ENCODE measurements at regions not wholly inside any gene's neighbourhood (a gene's known extent, or its start where the extent isn't known, plus 50 kb on each side); places are given as distances from the start of the nearest gene placed in this dataset.

DNA sequence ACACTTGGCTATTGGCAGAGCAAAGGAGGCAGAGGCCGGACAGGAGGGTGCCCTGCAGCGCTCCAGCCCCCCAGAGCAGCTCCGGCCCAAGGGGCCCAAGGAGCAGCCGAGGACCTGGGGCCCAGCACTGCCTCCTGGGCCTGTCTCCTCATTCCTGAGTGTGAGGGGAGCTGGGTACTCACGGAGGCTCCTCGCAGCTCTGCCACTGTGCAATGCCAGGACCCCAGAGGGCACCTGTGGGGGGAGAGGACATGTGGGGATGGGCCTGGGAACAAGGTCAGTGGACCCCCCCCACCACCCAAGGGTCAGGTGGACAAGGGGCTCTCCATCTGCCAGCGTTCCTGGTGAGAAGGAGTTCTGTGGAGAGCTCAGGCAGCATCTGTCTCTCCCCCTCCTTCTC is 192.6 kb upstream of the PPP1R26 start:
- Histone ChIP-seq H3K27me3 (peaks cover 0 to 80% (median 0%) of the 10 kb centered on the region in 4 donors), H3K4me1 (peaks cover 4 to 7% (median 5%) of the 10 kb centered on the region in 4 donors), H3K9me3 (no peaks in the 10 kb centered on the region), H3K36me3 (no peaks in the 10 kb centered on the region), H3K27ac (replicated peaks in 1 of 4) (no peak overlapping the region), H3K4me3 (no peak overlapping the region)
- DNase-seq (ENCODE audit: extremely low spot score), result no peak
- intact Hi-C loops (cut with DNase I), result no loop called here
- WGBS, result 80% methylated on average over 7 of the region's 7 CpGs
- TF ChIP-seq POLR2AphosphoS5 (IDR thresholded peaks at IDR 0.05) (no peak), POLR2A (IDR thresholded peaks at IDR 0.05; ENCODE audit: low read depth) (no peak), EP300 (IDR thresholded peaks at IDR 0.05) (no peak)
- TF ChIP-seq, protein P1, sequence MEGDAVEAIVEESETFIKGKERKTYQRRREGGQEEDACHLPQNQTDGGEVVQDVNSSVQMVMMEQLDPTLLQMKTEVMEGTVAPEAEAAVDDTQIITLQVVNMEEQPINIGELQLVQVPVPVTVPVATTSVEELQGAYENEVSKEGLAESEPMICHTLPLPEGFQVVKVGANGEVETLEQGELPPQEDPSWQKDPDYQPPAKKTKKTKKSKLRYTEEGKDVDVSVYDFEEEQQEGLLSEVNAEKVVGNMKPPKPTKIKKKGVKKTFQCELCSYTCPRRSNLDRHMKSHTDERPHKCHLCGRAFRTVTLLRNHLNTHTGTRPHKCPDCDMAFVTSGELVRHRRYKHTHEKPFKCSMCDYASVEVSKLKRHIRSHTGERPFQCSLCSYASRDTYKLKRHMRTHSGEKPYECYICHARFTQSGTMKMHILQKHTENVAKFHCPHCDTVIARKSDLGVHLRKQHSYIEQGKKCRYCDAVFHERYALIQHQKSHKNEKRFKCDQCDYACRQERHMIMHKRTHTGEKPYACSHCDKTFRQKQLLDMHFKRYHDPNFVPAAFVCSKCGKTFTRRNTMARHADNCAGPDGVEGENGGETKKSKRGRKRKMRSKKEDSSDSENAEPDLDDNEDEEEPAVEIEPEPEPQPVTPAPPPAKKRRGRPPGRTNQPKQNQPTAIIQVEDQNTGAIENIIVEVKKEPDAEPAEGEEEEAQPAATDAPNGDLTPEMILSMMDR (IDR thresholded peaks at IDR 0.05), result no peak

DNA sequence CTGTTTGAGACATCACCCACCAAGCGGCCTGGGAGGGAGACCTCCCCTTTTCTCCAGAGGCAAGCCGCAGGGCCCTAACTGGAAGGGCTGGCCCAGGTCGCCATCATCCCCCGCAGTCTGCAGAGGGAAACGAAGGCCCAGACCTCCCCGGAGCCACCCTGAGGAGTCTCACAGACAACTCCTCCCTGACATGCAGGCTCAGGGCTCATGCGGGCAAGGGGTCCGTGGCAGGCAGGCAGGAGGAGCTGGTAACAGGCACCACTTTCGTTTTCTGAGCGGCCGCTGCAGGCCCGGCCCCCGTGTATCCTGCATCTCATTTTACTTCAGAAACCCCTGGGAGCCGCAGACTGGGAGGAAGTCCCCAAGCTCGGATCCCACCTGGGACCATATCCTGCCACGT is 192.0 kb upstream of the PPP1R26 start:
- TF ChIP-seq POLR2AphosphoS5 (IDR thresholded peaks at IDR 0.05) (no peak), POLR2A (IDR thresholded peaks at IDR 0.05; ENCODE audit: low read depth) (no peak), EP300 (IDR thresholded peaks at IDR 0.05) (no peak)
- TF ChIP-seq, protein P1 (IDR thresholded peaks at IDR 0.05), result no peak
- no peaks in the 10 kb centered on the region for H3K36me3 ChIP-seq

DNA sequence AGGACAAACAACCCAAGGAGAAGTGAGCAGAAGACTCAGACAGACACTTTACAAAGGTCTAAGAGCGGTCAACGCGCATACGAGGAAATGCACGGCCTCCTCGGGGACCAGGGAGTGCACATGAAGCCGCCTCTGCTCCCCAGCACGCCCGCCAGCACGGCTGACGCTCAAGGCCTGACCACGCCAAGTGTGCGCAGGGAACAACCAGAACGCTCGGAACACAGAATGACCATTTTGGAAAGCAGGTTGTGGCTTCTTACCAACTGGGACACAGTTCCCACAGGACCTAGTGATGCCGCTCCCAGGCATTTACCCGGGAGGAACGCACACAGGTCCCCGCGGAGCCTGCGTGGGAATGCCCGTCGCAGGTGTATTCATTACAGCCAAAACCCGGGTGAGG is 191.5 kb upstream of the PPP1R26 start:
- no peaks in the 10 kb centered on the region for H3K9me3 ChIP-seq
- TF ChIP-seq, protein P1 (IDR thresholded peaks at IDR 0.05), result no peak
- TF ChIP-seq POLR2A (IDR thresholded peaks at IDR 0.05; ENCODE audit: low read depth) (no peak), POLR2AphosphoS5 (IDR thresholded peaks at IDR 0.05) (no peak)
- 100% methylated on average over 3 of the region's 24 CpGs for WGBS
- H3K27me3 ChIP-seq, result peaks cover 0 to 77% (median 0%) of the 10 kb centered on the region in 4 donors
- no peak for DNase-seq (ENCODE audit: extremely low spot score)
- H3K27ac ChIP-seq (replicated peaks in 1 of 4), result no peak overlapping the region
- intact Hi-C loops (cut with DNase I), result no loop called here
- H3K4me3 ChIP-seq, result no peak overlapping the region
- H3K36me3 ChIP-seq, result no peaks in the 10 kb centered on the region
- H3K4me1 ChIP-seq, result peaks cover 0 to 5% (median 0%) of the 10 kb centered on the region in 4 donors

More for the DNA sequence above, 192.0 kb upstream of the PPP1R26 start:
- Histone ChIP-seq H3K27ac (replicated peaks in 1 of 4) (no peak overlapping the region), H3K9me3 (no peaks in the 10 kb centered on the region), H3K27me3 (peaks cover 0 to 77% (median 0%) of the 10 kb centered on the region in 4 donors), H3K4me3 (no peak overlapping the region), H3K4me1 (peaks cover 0 to 5% (median 0%) of the 10 kb centered on the region in 4 donors)
- intact Hi-C loops (cut with DNase I), result no loop called here
- no peak for DNase-seq (ENCODE audit: extremely low spot score)
- 73% methylated on average over 14 of the region's 16 CpGs for WGBS

DNA sequence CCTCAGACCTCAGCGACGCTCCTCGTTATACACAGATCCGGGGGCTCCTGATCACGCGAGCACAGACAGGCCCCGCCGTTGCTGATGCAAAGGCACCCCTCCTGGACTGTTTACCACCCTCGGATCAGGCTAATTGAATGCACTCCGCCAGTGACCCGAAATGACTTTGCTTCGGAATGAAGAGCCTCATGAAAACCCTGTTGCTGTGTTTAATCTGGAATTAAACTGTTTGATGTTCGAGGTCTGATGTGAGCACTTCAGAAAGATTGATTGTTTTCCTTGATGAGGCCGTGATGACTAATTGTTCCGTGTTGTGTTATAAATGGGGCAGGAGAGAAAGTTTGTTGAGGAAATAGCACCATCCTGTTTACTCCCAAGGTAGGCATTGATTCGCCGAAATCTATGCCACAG is 190.5 kb upstream of the PPP1R26 start:
- intact Hi-C loops (cut with DNase I), result no loop called here
- TF ChIP-seq EP300 (IDR thresholded peaks at IDR 0.05) (no peak), POLR2A (IDR thresholded peaks at IDR 0.05; ENCODE audit: low read depth) (no peak), POLR2AphosphoS5 (IDR thresholded peaks at IDR 0.05) (no peak)
- TF ChIP-seq, protein P1 (IDR thresholded peaks at IDR 0.05), result no peak
- Histone ChIP-seq H3K27me3 (peaks cover 0 to 71% (median 0%) of the 10 kb centered on the region in 4 donors), H3K27ac (replicated peaks in 1 of 4) (no peak overlapping the region), H3K4me3 (no peak overlapping the region), H3K9me3 (no peaks in the 10 kb centered on the region), H3K36me3 (no peaks in the 10 kb centered on the region), H3K4me1 (peaks cover 0 to 5% (median 0%) of the 10 kb centered on the region in 4 donors)
- WGBS, result 76% methylated on average over 17 of the region's 17 CpGs
- DNase-seq (ENCODE audit: extremely low spot score), result no peak

DNA sequence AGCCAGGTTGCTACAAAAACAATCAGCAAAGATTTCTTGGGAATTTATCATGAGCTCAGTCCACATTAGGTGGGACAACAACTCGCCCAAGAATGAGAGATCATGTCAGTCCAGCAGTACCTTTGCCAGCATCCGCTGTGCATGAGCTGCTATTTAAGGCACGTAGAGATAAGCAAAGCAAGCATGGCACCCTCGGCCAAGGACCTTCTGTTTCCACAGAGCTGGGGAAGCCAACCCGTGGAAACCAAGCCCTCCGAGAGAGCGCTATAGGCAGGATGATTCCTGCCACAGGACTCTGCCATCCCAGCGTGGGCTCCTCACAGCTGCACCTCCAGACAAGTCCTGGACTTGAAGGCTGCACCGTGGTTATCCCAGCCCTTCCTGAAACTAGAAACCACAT is 189.5 kb upstream of the PPP1R26 start:
- intact Hi-C loops (cut with DNase I), result no loop called here
- H3K4me1 ChIP-seq, result peaks cover 0 to 5% (median 0%) of the 10 kb centered on the region in 4 donors
- TF ChIP-seq EP300 (IDR thresholded peaks at IDR 0.05) (no peak), POLR2AphosphoS5 (IDR thresholded peaks at IDR 0.05) (no peak), POLR2A (IDR thresholded peaks at IDR 0.05; ENCODE audit: low read depth) (no peak)
- TF ChIP-seq, protein P1 (IDR thresholded peaks at IDR 0.05), result no peak
- no peaks in the 10 kb centered on the region for H3K9me3 ChIP-seq
- no peak overlapping the region for H3K27ac ChIP-seq (replicated peaks in 1 of 4)
- 73% methylated on average over 5 of the region's 9 CpGs for WGBS
- no peak for DNase-seq (ENCODE audit: extremely low spot score)
- no peaks in the 10 kb centered on the region for H3K36me3 ChIP-seq
- peaks cover 0 to 64% (median 0%) of the 10 kb centered on the region in 4 donors for H3K27me3 ChIP-seq
- H3K4me3 ChIP-seq, result no peak overlapping the region
